ENCODE measurements at regions not wholly inside any gene's neighbourhood (a gene's known extent, or its start where the extent isn't known, plus 50 kb on each side); places are given as distances from the start of the nearest gene placed in this dataset.
"Not testable (repeated sequence)": the region's sequence is repeated elsewhere in the genome, so short reads cannot be mapped to it uniquely, and the experiment has no call there.

GRCh38 chr3:20622304-20622703 lies 436.3 kb upstream of the SGO1 start:
- no peak for DNase-seq (ENCODE audit: low spot score)
- TF ChIP-seq, protein P1, sequence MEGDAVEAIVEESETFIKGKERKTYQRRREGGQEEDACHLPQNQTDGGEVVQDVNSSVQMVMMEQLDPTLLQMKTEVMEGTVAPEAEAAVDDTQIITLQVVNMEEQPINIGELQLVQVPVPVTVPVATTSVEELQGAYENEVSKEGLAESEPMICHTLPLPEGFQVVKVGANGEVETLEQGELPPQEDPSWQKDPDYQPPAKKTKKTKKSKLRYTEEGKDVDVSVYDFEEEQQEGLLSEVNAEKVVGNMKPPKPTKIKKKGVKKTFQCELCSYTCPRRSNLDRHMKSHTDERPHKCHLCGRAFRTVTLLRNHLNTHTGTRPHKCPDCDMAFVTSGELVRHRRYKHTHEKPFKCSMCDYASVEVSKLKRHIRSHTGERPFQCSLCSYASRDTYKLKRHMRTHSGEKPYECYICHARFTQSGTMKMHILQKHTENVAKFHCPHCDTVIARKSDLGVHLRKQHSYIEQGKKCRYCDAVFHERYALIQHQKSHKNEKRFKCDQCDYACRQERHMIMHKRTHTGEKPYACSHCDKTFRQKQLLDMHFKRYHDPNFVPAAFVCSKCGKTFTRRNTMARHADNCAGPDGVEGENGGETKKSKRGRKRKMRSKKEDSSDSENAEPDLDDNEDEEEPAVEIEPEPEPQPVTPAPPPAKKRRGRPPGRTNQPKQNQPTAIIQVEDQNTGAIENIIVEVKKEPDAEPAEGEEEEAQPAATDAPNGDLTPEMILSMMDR (IDR thresholded peaks at IDR 0.05; ENCODE audit: extremely low read depth, missing control alignments): no peak

DNA sequence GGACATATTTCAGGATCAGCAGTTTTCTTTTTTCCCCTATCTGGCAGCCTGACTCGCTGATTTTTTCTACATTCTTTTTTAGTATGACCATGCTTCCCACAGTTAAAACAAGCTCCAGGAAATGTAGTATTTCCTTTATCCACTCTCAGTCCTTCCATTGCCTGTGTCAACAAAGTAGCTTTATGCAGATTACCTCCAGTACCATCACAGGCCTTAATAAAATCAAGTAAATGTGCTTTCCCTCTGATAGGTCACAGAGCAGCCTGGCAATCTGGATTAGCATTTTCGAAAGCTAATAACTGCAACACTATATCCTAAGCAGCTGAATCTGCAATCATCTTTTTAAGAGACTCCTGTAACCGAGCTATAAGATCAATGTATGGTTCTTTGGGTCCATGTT lies 432.6 kb upstream of the SGO1 start:
- DNase-seq (ENCODE audit: low spot score): not testable (repeated sequence)

- DNase-seq (ENCODE audit: low spot score): not testable (repeated sequence)
Measured at GRCh38 chr3:20618181-20618580, 432.2 kb upstream of the SGO1 start.

DNA sequence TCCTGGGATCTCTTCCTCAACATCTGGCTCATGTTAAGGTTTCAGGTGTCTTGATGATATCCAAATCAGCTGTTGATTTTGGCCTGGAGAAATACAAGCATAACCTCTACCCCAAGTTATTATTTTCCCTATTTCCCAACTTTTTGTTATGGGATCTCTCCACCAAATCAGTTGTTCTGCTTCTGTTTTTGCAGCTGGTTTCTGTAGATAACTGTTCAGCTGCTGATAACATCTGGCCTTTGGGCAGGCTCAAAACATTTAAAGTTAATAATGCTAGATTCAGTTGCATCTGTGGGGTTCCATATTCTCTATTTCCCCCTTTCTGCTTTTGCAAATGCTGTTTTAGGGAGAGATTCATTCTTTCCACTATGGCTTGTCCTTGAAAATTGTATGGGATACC lies 430.0 kb upstream of the SGO1 start:
- not testable (repeated sequence) for DNase-seq (ENCODE audit: low spot score)

GRCh38 chr3:20608054-20608738 lies 422.2 kb upstream of the SGO1 start:
- no peak for DNase-seq (ENCODE audit: low spot score)
- TF ChIP-seq, protein P1 (IDR thresholded peaks at IDR 0.05; ENCODE audit: extremely low read depth, missing control alignments): no peak

DNA sequence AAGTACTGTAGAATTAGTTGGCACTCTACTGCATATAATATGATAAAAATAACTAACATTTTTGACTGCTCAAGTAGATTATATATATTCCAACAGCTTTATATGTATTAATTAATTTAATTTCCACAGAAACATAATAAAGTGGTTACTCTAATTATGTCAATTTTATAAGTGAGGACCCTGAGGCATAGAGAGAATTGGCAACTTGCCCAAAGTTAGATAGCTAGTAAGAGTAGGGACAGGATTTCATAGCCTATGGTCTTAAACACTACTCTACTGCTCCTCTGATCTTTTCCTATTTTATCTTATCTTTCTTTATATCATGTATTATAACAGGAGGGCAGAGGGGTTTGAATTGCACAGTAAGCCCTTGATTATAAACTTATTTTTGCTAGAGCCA lies 418.7 kb upstream of the SGO1 start:
- no peak for DNase-seq (ENCODE audit: low spot score)
- TF ChIP-seq, protein P1 (IDR thresholded peaks at IDR 0.05; ENCODE audit: extremely low read depth, missing control alignments): no peak

DNA sequence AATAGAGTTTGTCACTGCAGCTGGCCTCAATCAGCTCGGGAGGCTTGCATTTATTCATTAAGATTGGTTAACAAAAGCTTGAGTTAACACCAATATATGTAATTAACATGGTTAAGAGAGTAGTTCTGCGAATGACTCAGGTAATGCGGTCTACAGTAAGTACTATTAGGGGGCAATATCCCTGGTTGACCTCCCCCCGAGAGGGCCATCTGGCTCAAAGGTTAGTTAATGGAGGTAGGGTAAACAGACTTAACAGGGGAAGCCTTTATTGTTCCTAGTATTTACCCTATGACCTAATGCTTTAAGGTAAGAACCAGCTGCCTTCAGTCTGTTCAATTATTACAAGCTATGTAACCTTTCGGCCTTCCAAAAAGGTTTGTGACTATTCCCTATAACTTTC lies 403.3 kb upstream of the SGO1 start:
- TF ChIP-seq, protein P1 (IDR thresholded peaks at IDR 0.05; ENCODE audit: extremely low read depth, missing control alignments): no peak

GRCh38 chr3:20588781-20589180 lies 402.8 kb upstream of the SGO1 start:
- no peak for DNase-seq (ENCODE audit: low spot score)
- TF ChIP-seq, protein P1 (IDR thresholded peaks at IDR 0.05; ENCODE audit: extremely low read depth, missing control alignments): no peak

More for the DNA sequence above, 403.3 kb upstream of the SGO1 start:
- DNase-seq (ENCODE audit: low spot score): no peak

DNA sequence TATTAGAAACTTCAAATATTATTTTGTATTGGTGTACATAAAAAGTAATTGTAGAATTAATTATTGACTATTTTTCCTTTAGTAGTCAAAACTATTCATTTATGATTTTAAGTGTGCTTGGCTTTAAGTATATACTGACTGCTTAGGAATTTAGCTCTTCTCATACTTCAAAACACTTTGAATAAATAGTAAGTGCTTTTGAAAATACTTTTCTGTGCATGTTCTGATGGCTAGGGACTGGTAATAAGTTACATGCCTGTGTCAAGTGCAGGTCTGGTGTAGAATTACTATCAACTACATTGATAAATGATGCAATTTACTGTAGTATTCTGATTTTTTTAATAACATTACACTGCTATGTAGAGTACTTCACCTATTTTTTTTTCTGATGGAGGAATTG lies 397.6 kb upstream of the SGO1 start:
- no peak for DNase-seq (ENCODE audit: low spot score)
- TF ChIP-seq, protein P1 (IDR thresholded peaks at IDR 0.05; ENCODE audit: extremely low read depth, missing control alignments): no peak

All from GM20000 (cell line).